Heart right ventricle (tissue), 16 donors: ENCODE measurements at regions not wholly inside any gene's neighbourhood (a gene's known extent, or its start where the extent isn't known, plus 50 kb on each side); places are given as distances from the start of the nearest gene placed in this dataset.

ENCODE experiments used
- ATAC-seq, 8 donors: fragments of 200-7000 bp; cut with Tn5 transposase; one replicate each; pipeline ENCODE4 v1.9.1; 2020; ENCODE audit warnings: mild to moderate bottlenecking in 8 of 8, moderate library complexity in 8 of 8, moderate number of reproducible peaks in 1 of 8
- DNase-seq, 2 donors: peaks; one replicate each; pipeline ENCODE4 v3.0.0-alpha.2; 2020
- H3K27ac ChIP-seq, 10 donors: fragments of 200-600 bp; sonication (generic) in 2 of 10; one replicate each; pipeline versions ENCODE4 v1.5.0 to v1.8.0; 2020 to 2022; ENCODE audit warnings: mild to moderate bottlenecking in 3 of 10
- H3K27me3 ChIP-seq, 7 donors: fragments of 200-600 bp; one replicate each; pipeline ENCODE4 v1.8.0; 2021 to 2022; ENCODE audit warnings: mild to moderate bottlenecking in 2 of 7
- H3K36me3 ChIP-seq, 9 donors: fragments of 200-600 bp; sonication (generic) in 1 of 9; one replicate each; pipeline versions ENCODE4 v1.5.0 to v1.8.0; 2020 to 2022; ENCODE audit warnings: mild to moderate bottlenecking in 2 of 9
- H3K4me1 ChIP-seq, 9 donors: fragments of 200-600 bp; sonication (generic) in 1 of 9; one replicate each; pipeline versions ENCODE4 v1.5.0 to v1.8.0; 2020 to 2022; ENCODE audit warnings: mild to moderate bottlenecking in 4 of 9
- H3K4me3 ChIP-seq, 10 donors: fragments of 200-600 bp; sonication (generic) in 2 of 10; one replicate each; pipeline versions ENCODE4 v1.5.0 to v1.8.0; 2020 to 2022; ENCODE audit warnings: mild to moderate bottlenecking in 7 of 10, moderate library complexity in 2 of 10
- H3K9me3 ChIP-seq, 11 donors: fragments of 200-600 bp in 10 of 11; sonication (generic) in 2 of 11; one replicate each; pipeline versions ENCODE4 v1.5.0 to v1.8.0; 2013 to 2022; ENCODE audit warnings: mild to moderate bottlenecking in 2 of 11, control low read depth in 1 of 11, moderate library complexity in 1 of 11
- WGBS, 2 donors: extraction: QIAGEN DNeasy Blood & Tissue Kit; methylation state at CpG; one replicate each; pipeline ENCODE4 v1.1.7; 2013; ENCODE audit warnings: inconsistent platforms in 1 of 2; 5-methylcytosine and 5-hydroxymethylcytosine counted together
- intact Hi-C, 10 donors: fragments of 100-400 bp; cut with DNase I; formaldehyde crosslinking; loops; one replicate each; pipeline versions ENCODE4 v1.11.1 to v1.14.2; 2022
- TF ChIP-seq, protein P1 (sequence below), 9 donors: fragments of 200-600 bp; sonication (generic) in 2 of 9; IDR thresholded peaks; one replicate each; pipeline versions ENCODE4 v1.5.0 to v1.8.0; 2021 to 2022; ENCODE audit warnings: antibody characterized with exemption in 9 of 9, mild to moderate bottlenecking in 5 of 9, moderate library complexity in 1 of 9
- donor health status: Arrhythmogenic right ventricular cardiomyopathy.
- donor health status: ischemic (EF 13 %, LVEDD 7.1; RV severe dilation, severe dysfunction).
- donor health status: healthy with polysubstance abuse.
- donor health status: DM: no; HTN: yes; CAD: no.
- donor health status: DM: no; HTN: no; CAD: no.
- donor health status: ischemic (EF 25% LVEDD 6.9; RV normal size, moderate dysfunction).
- donor health status: ischemic (EF 25% LVEDD 5.7; RV mildly dilated, moderate dysfunction).
- donor health status: healthy.
- donor health status: DM: yes; HTN: yes; CAD: no.
- donor health status: Ischemic cardiomyopathy.
- donor health status: ischemic (EF 35%, LVEDD 5.7; RV mildly dilated, moderate dysfunction).
- donor health status: nonischemic (EF 11% LVEDD 7.7; RV severe dilation, severe dysfunction).
- donor health status: DM: yes; HTN: yes; CAD: no.
- donor health status: PGD.
- donor health status: ischemic (EF 29% LVEDD 5.4; RV normal size, mild dysfunction).
- donor health status: nonischemic (EF 23%, LVEDD 6.1; RV moderate dilation, normal function).

GRCh38 chr7:54860003-54860775, 101.2 kb upstream of the SEC61G start:
- 71 to 75% methylated on average over 4 of the region's 4 CpGs for WGBS, 2 donors
- intact Hi-C loops = no loop called here
- TF ChIP-seq, protein P1, sequence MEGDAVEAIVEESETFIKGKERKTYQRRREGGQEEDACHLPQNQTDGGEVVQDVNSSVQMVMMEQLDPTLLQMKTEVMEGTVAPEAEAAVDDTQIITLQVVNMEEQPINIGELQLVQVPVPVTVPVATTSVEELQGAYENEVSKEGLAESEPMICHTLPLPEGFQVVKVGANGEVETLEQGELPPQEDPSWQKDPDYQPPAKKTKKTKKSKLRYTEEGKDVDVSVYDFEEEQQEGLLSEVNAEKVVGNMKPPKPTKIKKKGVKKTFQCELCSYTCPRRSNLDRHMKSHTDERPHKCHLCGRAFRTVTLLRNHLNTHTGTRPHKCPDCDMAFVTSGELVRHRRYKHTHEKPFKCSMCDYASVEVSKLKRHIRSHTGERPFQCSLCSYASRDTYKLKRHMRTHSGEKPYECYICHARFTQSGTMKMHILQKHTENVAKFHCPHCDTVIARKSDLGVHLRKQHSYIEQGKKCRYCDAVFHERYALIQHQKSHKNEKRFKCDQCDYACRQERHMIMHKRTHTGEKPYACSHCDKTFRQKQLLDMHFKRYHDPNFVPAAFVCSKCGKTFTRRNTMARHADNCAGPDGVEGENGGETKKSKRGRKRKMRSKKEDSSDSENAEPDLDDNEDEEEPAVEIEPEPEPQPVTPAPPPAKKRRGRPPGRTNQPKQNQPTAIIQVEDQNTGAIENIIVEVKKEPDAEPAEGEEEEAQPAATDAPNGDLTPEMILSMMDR (IDR thresholded peaks at IDR 0.05) = no peak
- Histone ChIP-seq H3K4me1 (no peaks in the 10 kb centered on the region), H3K9me3 (no peaks in the 10 kb centered on the region), H3K4me3 (no peak overlapping the region), H3K27me3 (peaks cover 0 to 4% (median 0%) of the 10 kb centered on the region in 7 donors), H3K36me3 (no peaks in the 10 kb centered on the region), H3K27ac (no peak overlapping the region)
- no peak for ATAC-seq
- no peak for DNase-seq

DNA sequence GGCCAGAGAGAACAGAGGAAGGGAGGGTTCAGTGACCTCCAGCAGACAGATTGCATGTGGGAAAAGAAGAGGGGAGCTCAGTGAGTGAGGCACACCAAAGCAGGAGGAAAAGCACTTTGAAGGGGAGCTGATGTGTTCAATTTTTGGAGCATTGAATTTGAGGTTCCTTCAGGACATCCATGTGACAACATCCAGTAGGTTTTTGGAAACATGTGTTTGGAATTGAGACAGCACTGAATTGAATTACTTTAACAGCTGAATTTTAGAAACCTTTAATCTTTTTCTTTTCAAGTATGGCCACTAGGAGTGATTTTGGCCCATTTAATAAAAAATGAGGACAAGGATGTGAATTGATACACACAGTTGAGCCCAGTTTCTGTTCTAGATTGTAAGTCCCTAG, 101.8 kb upstream of the SEC61G start:
- H3K36me3 ChIP-seq = no peaks in the 10 kb centered on the region
- no peak overlapping the region for H3K27ac ChIP-seq
- no peaks in the 10 kb centered on the region for H3K4me1 ChIP-seq
- no peak overlapping the region for H3K4me3 ChIP-seq
- TF ChIP-seq, protein P1 (IDR thresholded peaks at IDR 0.05) = peak in 2 of 9 donors; percentile 11 to 26
- no peaks in the 10 kb centered on the region for H3K9me3 ChIP-seq
- intact Hi-C loops = no loop called here
- peak in 1 of 8 donors; percentile 68 for ATAC-seq
- no peak for DNase-seq
- H3K27me3 ChIP-seq = no peaks in the 10 kb centered on the region

DNA sequence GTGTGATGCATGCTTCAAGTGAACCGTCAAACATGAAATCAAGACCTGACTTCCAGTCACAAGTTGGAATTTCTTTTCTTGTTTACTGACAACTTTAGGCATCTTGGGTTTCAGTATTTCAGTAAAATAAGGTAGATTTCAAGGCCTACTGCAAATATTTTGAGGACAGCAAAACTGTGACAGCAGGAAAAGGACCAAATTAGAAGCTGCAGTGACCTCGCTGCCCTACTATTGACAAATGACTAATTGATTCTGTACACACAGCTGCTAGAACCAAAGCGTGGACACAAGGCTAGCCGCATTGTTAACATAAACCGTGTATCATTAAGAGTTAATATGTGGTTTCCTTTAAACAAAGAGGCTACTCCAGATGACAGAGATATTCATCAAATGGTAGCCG, 105.7 kb upstream of the SEC61G start:
- no peak for DNase-seq

GRCh38 chr7:54869523-54869922, 110.5 kb upstream of the SEC61G start:
- no peak for ATAC-seq
- H3K4me3 ChIP-seq = no peak overlapping the region
- intact Hi-C loops = no loop called here

More for the DNA sequence above, 105.7 kb upstream of the SEC61G start:
- Histone ChIP-seq H3K36me3 (no peaks in the 10 kb centered on the region), H3K4me3 (no peak overlapping the region), H3K9me3 (no peaks in the 10 kb centered on the region), H3K27me3 (no peaks in the 10 kb centered on the region), H3K4me1 (no peaks in the 10 kb centered on the region), H3K27ac (no peak overlapping the region)
- intact Hi-C loops = no loop called here
- no peak for ATAC-seq
- TF ChIP-seq, protein P1 (IDR thresholded peaks at IDR 0.05) = no peak
- 75 to 79% methylated on average over 6 of the region's 6 CpGs for WGBS, 2 donors

More at GRCh38 chr7:54869523-54869922, 110.5 kb upstream of the SEC61G start:
- no peak for DNase-seq
- TF ChIP-seq, protein P1 (IDR thresholded peaks at IDR 0.05) = no peak
- Histone ChIP-seq H3K36me3 (no peaks in the 10 kb centered on the region), H3K27me3 (no peaks in the 10 kb centered on the region), H3K4me1 (no peaks in the 10 kb centered on the region), H3K9me3 (no peaks in the 10 kb centered on the region), H3K27ac (no peak overlapping the region)
- 98% methylated on average over 1 of the region's 1 CpG for WGBS, 2 donors
